K562 (cell line): ENCODE measurements at regions not wholly inside any gene's neighbourhood (a gene's known extent, or its start where the extent isn't known, plus 50 kb on each side); places are given as distances from the start of the nearest gene placed in this dataset.

Source experiments
- ATAC-seq: fragments of 200-7000 bp; cut with Tn5 transposase; 3 replicates; pipeline ENCODE4 v1.9.1; 2020; ENCODE audit warnings: moderate library complexity
- BruUV-seq: library from RNA; stranded (reverse); fragments of 400-500 nt; replicated peaks from 2 replicates; lab custom pipeline; 2021; lab: Mats Ljungman, UMichigan
- CTCF ChIA-PET: fragments of 300-600 bp; formaldehyde crosslinking; extraction: SDS; loops from one replicate; lab custom pipeline; 2021; ENCODE audit warnings: low intra/inter-chr PET ratio; lab: Yijun Ruan, JAX
- POLR2A ChIA-PET: fragments of 300-600, 350-650 bp; sonication (Branson Sonifier 250); formaldehyde crosslinking; extraction: SDS; loops from one replicate; lab custom pipeline; 2021; ENCODE audit warnings: antibody characterized with exemption, inconsistent platforms; lab: Yijun Ruan, JAX
- DNase-seq, 4 experiments: peaks; one replicate each; pipeline versions ENCODE4 v3.0.0 to v3.0.0-alpha.2; 2011 to 2018; ENCODE audit warnings: low spot score in 3 of 4, mixed read lengths in 3 of 4; ENCODE audit errors: extremely low read depth in 1 of 4
- FAIRE-seq: peaks from 2 replicates; lab custom pipeline; 2011; peaks lifted over from hg19 to GRCh38; lab: Jason Lieb, UNC
- H2AFZ ChIP-seq: 2 replicates; pipeline ENCODE4 v1.6.0; 2011; ENCODE audit warnings: low read depth, low read length, control low read depth, inconsistent platforms
- H3K27ac ChIP-seq: fragments of 200-600 bp; 3 replicates; pipeline ENCODE4 v1.8.0; 2011; ENCODE audit warnings: low read depth, mild to moderate bottlenecking, control low read depth, inconsistent platforms, low read length, moderate library complexity, mixed read lengths; ENCODE audit errors: extremely low read depth
- H3K27me3 ChIP-seq, 2 experiments: fragments of 300-600 bp in 1 of 2; 2 replicates in 1 of 2; 3 replicates in 1 of 2; pipeline versions ENCODE4 v1.6.0 to v1.8.0; 2011; ENCODE audit warnings: inconsistent platforms in 2 of 2, low read length in 2 of 2, mild to moderate bottlenecking in 1 of 2, mixed read lengths in 1 of 2, moderate library complexity in 1 of 2; ENCODE audit not compliant: control insufficient read depth in 2 of 2, insufficient read depth in 2 of 2
- H3K36me3 ChIP-seq: fragments of 300-600 bp; 3 replicates; pipeline ENCODE4 v1.8.0; 2011; ENCODE audit warnings: mild to moderate bottlenecking, low read length, inconsistent platforms; ENCODE audit not compliant: control insufficient read depth, insufficient read depth
- H3K4me1 ChIP-seq, 2 experiments: fragments of 200-600 bp in 1 of 2; replicated peaks in 1 of 2; 2 replicates in 1 of 2; 3 replicates in 1 of 2; pipeline versions ENCODE4 v1.5.1 to v1.8.0; 2011; ENCODE audit warnings: inconsistent platforms in 2 of 2, low read length in 2 of 2, mild to moderate bottlenecking in 1 of 2, mixed read lengths in 1 of 2, moderate library complexity in 1 of 2; ENCODE audit not compliant: control insufficient read depth in 2 of 2, insufficient read depth in 2 of 2
- H3K4me2 ChIP-seq: 2 replicates; pipeline ENCODE4 v1.6.1; 2011; ENCODE audit warnings: low read length, control low read depth, inconsistent platforms, mixed read lengths; ENCODE audit not compliant: insufficient read depth
- H3K4me3 ChIP-seq: fragments of 200-600 bp; sonication (generic), shearing (Covaris generic); 2 replicates; pipeline ENCODE4 v1.5.1; 2016; ENCODE audit warnings: control low read depth, inconsistent platforms
- H3K79me2 ChIP-seq: fragments of 200-600 bp; 3 replicates; pipeline ENCODE4 v1.8.0; 2011; ENCODE audit warnings: low read length, inconsistent platforms; ENCODE audit not compliant: control insufficient read depth, insufficient read depth
- H3K9ac ChIP-seq, 2 experiments: 2 replicates each; pipeline versions ENCODE4 v1.6.0 to v1.6.1; 2011; ENCODE audit warnings: low read depth in 2 of 2, low read length in 2 of 2, control low read depth in 1 of 2, inconsistent platforms in 1 of 2, mild to moderate bottlenecking in 1 of 2, mixed read lengths in 1 of 2; ENCODE audit not compliant: insufficient read depth in 1 of 2
- H3K9me1 ChIP-seq: one replicate; pipeline ENCODE4 v1.6.0; 2011; ENCODE audit warnings: inconsistent platforms, mild to moderate bottlenecking, low read length, moderate library complexity; ENCODE audit not compliant: control insufficient read depth, insufficient read depth
- H3K9me3 ChIP-seq: replicated peaks from 2 replicates; pipeline ENCODE4 v1.5.1; 2011; ENCODE audit warnings: low read depth, low read length, inconsistent platforms; ENCODE audit not compliant: control insufficient read depth, insufficient read depth
- H4K20me1 ChIP-seq: replicated peaks from 2 replicates; pipeline ENCODE4 v1.6.1; 2011; ENCODE audit warnings: low read length, inconsistent platforms, mixed read lengths; ENCODE audit not compliant: control insufficient read depth, insufficient read depth
- CC2D1A ChIP-seq: fragments of 450-650 bp; IDR thresholded peaks from 2 replicates; pipeline ENCODE4 v1.6.1; 2017; ENCODE audit warnings: mild to moderate bottlenecking
- CHCHD3 ChIP-seq: fragments of 250-450 bp; sonication (Bioruptor Pico); IDR thresholded peaks from 2 replicates; pipeline ENCODE4 v2.1.2; 2022; ENCODE audit warnings: mild to moderate bottlenecking
- E4F1 ChIP-seq: fragments of 250-450 bp; sonication (Bioruptor Pico); IDR thresholded peaks from 2 replicates; pipeline ENCODE4 v1.5.0; 2021; ENCODE audit warnings: mild to moderate bottlenecking, borderline replicate concordance
- EP400 ChIP-seq: fragments of 450-650 bp; IDR thresholded peaks from 2 replicates; pipeline ENCODE4 v1.6.1; 2017; ENCODE audit warnings: antibody characterized with exemption, mild to moderate bottlenecking, moderate library complexity
- GTF2B ChIP-seq: IDR thresholded peaks from 2 replicates; pipeline ENCODE4 v1.6.1; 2011; ENCODE audit not compliant: insufficient read length; ENCODE audit errors: extremely low read depth
- HIVEP1 ChIP-seq: fragments of 250-450 bp; sonication (Bioruptor Pico); IDR thresholded peaks from 2 replicates; pipeline ENCODE4 v1.4.0; 2020; ENCODE audit warnings: mild to moderate bottlenecking
- MCM7 ChIP-seq, 2 experiments: fragments of 450-650 bp; IDR thresholded peaks; 2 replicates each; pipeline ENCODE4 v1.6.1; 2016 to 2018
- MYNN ChIP-seq, 2 experiments: sonication (generic); formaldehyde crosslinking in 1 of 2; IDR thresholded peaks; 2 replicates each; pipeline versions ENCODE4 v1.5.0 to v1.6.1; 2016 to 2020; ENCODE audit warnings: antibody characterized with exemption in 1 of 2, missing genetic modification reagents in 1 of 2
- PHB2 ChIP-seq: fragments of 450-650 bp; IDR thresholded peaks from 2 replicates; pipeline ENCODE4 v1.6.1; 2017; ENCODE audit warnings: low read depth
- POLR3G ChIP-seq: IDR thresholded peaks from 2 replicates; pipeline ENCODE4 v1.6.1; 2011; ENCODE audit not compliant: insufficient read length, insufficient replicate concordance; ENCODE audit errors: extremely low read depth
- PYGO2 ChIP-seq: fragments of 450-650 bp; IDR thresholded peaks from 2 replicates; pipeline ENCODE4 v1.6.1; 2016; ENCODE audit warnings: mild to moderate bottlenecking, missing genetic modification characterization, moderate library complexity, missing compliant biosample characterization
- SMARCE1 ChIP-seq: fragments of 450-650 bp; IDR thresholded peaks from 2 replicates; pipeline ENCODE4 v1.7.1; 2016; ENCODE audit warnings: mild to moderate bottlenecking
- TAF15 ChIP-seq: fragments of 200-400 bp; formaldehyde crosslinking; IDR thresholded peaks from 2 replicates; pipeline ENCODE4 v1.6.1; 2017; ENCODE audit warnings: mild to moderate bottlenecking, low read depth, low read length, moderate library complexity
- TCF7 ChIP-seq: sonication (generic); IDR thresholded peaks from 2 replicates; pipeline ENCODE4 v1.6.1; 2016; ENCODE audit warnings: antibody characterized with exemption, borderline replicate concordance
- TOE1 ChIP-seq, 2 experiments: fragments of 450-650 bp in 1 of 2; sonication (generic) in 1 of 2; formaldehyde crosslinking in 1 of 2; IDR thresholded peaks; 2 replicates each; pipeline versions ENCODE4 v1.7.1 to v1.8.0; 2016 to 2022; ENCODE audit warnings: borderline replicate concordance in 2 of 2, mild to moderate bottlenecking in 2 of 2, antibody characterized with exemption in 1 of 2, inconsistent platforms in 1 of 2, low read depth in 1 of 2, missing genetic modification reagents in 1 of 2, moderate library complexity in 1 of 2
- XRCC5 ChIP-seq: fragments of 200-400 bp; formaldehyde crosslinking; IDR thresholded peaks from 2 replicates; pipeline ENCODE4 v1.6.1; 2017; ENCODE audit warnings: low read depth, mild to moderate bottlenecking, low read length
- ZBTB7A ChIP-seq: IDR thresholded peaks from 2 replicates; pipeline ENCODE4 v1.6.1; 2011; ENCODE audit warnings: low read depth, mild to moderate bottlenecking, low read length, moderate library complexity, borderline replicate concordance; ENCODE audit not compliant: control insufficient read depth
- ZC3H8 ChIP-seq: fragments of 450-650 bp; IDR thresholded peaks from 2 replicates; pipeline ENCODE4 v1.6.1; 2017
- WGBS: fragments of 100-300 bp; shearing (Covaris generic); methylation state at CpG from one replicate; pipeline ENCODE4 v1.1.6; 2016; ENCODE audit warnings: low coverage, mixed read lengths; ENCODE audit not compliant: insufficient coverage; ENCODE audit errors: missing lambda C conversion rate; 5-methylcytosine and 5-hydroxymethylcytosine counted together
- in situ Hi-C: fragments of 300-500 bp; cut with MboI; formaldehyde crosslinking; loops from 4 replicates; pipeline ENCODE4 v1.15.0; 2018; ENCODE audit warnings: inconsistent platforms, mixed read lengths
- intact Hi-C: fragments of 100-400 bp; cut with micrococcal nuclease; formaldehyde crosslinking; loops from 2 replicates; pipeline ENCODE4 v1.14.2; 2022

- no peak for TF ChIP-seq TOE1 (IDR thresholded peaks at IDR 0.05; ENCODE audit: borderline replicate concordance)
- no peak for TF ChIP-seq TOE1 (CRISPR knock-in tag; IDR thresholded peaks at IDR 0.05; ENCODE audit: borderline replicate concordance, low read depth)
- TF ChIP-seq GTF2B = no peak
- TF ChIP-seq TAF15 = no peak
- TF ChIP-seq EP400 = no peak
Measured at GRCh38 chr14:101174980-101175606, 271.6 kb upstream of the RTL1 start (continued).

- Histone ChIP-seq H3K4me1 (no peaks in the 10 kb centered on the region), H3K27me3 (peaks cover 0 to 24% of the 10 kb centered on the region in 2 experiments; a peak in 4 of 5 replicates), H3K4me3 (no peak overlapping the region), H3K79me2 (no peaks in the 10 kb centered on the region), H3K36me3 (no peaks in the 10 kb centered on the region), H3K4me2 (no peak overlapping the region), H3K9ac (no peak overlapping the region), H3K9me3 (no peaks in the 10 kb centered on the region), H3K9me1 (no peaks in the 10 kb centered on the region), H3K27ac (no peak overlapping the region), H2AFZ (no peak overlapping the region), H4K20me1 (no peaks in the 10 kb centered on the region)
- DNase-seq (no peak), ATAC-seq (no peak), FAIRE-seq (no peak)
- POLR2A ChIA-PET = interaction anchor here (0.7 kb wide), 1 partner anchor 32 kb away, joined by 4 read pairs; no protein-coding TSS in a partner anchor
- intact Hi-C loops = no loop called here
- BruUV-seq = no TSS peak
- CTCF ChIA-PET = no interaction called here
- 2% methylated on average over 10 of the region's 13 CpGs for WGBS
- in situ Hi-C loops = no loop called here
- TF ChIP-seq TCF7 (no peak), PYGO2 (tag) (no peak), ZBTB7A (no peak), PHB2 (no peak), MYNN (IDR thresholded peaks at IDR 0.05) (no peak), MYNN (CRISPR knock-in tag; IDR thresholded peaks at IDR 0.05) (no peak), MCM7 (IDR thresholded peaks at IDR 0.05) (no peak), SMARCE1 (no peak), ZC3H8 (no peak), CC2D1A (no peak), XRCC5 (no peak), POLR3G (no peak), E4F1 (no peak), HIVEP1 (no peak), CHCHD3 (CRISPR knock-in tag) (no peak)
Measured at GRCh38 chr14:101175731-101176534, 272.4 kb upstream of the RTL1 start.
